HG03354 (cell line): ENCODE measurements at regions not wholly inside any gene's neighbourhood (a gene's known extent, or its start where the extent isn't known, plus 50 kb on each side); places are given as distances from the start of the nearest gene placed in this dataset.
A peak's percentile ranks its signal among the peaks of the same experiment; 100 is the strongest.
"Not testable (repeated sequence)": the region's sequence is repeated elsewhere in the genome, so short reads cannot be mapped to it uniquely, and the experiment has no call there.

Experiments used
- ATAC-seq: cut with Tn5 transposase; IDR thresholded peaks from one replicate; pipeline ENCODE4 v1.9.1; 2021; ENCODE audit warnings: mild to moderate bottlenecking; ENCODE audit not compliant: unreplicated experiment, poor library complexity, severe bottlenecking

DNA sequence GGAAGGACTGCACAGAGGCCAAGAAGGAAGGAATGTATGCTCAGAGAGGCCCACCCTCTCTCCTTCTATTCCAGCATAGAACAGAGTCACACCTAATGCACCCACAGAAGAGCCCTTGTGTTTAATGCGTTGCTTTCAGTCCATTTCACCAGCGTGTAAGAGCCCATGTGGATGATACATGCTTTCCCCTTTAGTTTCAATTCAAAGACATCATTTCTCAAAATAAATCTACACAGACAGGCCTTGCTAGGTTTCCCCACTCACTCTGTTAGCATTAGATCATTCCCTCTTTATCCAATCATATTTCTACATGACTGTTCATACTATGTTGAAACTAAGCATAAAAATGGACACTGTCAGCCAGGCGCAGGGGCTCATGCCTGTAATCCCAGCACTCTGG, 331.5 kb downstream of the CEP170 start:
- not testable (repeated sequence) for ATAC-seq

GRCh38 chr1:242914729-242915128, 340.4 kb downstream of the CEP170 start:
- not testable (repeated sequence) for ATAC-seq

GRCh38 chr1:242912855-242913254, 342.2 kb downstream of the CEP170 start:
- not testable (repeated sequence) for ATAC-seq

DNA sequence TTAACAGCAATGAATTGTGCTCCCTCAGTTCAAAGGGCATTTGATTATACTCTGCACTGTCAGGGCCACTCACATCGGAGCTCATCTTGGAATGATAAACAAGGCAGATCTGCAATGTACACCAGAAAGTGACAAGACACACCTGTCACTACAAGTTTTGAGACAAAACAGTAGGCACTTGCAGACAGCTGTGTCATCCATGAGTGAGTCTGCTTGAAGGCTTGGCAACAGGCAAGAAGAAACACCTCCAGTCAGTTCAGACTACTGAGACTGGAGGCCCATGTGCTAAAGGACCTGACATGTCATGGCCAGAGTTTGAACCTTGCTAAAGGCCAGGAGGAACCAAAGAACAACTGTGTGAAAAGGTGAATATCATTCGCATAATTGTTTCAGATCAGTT, 354.5 kb downstream of the CEP170 start:
- peak; percentile 93 for ATAC-seq

- no peak for ATAC-seq
Observed at GRCh38 chr1:242890192-242890741, 364.8 kb downstream of the CEP170 start.

GRCh38 chr1:242886137-242886536, 361.6 kb upstream of the PLD5 start:
- peak; percentile 94 for ATAC-seq

DNA sequence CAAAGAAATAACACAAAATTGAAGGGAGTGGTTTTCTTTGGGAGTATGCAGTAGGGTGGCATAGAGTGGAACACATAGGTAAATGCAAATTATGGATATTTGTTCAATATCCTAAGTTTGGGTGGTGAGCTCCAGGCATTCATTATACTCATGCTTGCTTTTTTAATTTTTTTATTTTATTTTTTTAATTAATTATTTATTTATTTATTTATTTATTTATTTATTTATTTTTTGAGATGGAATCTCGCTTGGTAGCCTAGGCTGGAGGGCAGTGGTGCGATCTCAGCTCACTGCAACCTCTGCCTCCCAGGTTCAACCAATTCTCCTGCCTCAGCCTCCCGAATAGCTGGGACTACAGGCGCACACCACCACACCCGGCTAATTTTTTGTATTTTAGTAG, 355.5 kb upstream of the PLD5 start:
- not testable (repeated sequence) for ATAC-seq

DNA sequence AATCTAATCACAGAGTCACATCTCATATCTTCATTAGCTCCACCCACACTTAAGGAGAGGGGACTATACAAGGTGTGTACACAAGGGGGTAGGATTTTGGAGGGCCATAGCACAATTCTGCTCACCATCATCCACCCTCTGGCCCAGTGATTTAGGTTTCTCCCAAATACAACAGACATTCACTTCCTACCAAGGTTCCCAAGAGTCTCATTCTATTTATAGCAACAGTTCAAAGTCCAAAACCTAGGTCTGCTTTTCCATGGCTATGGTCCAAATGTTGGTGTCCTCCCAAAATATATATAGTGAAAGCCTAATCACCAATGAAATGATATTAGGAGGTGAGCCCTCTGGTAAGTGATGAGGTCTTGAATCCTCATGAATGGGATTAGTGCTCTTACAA, 353.2 kb upstream of the PLD5 start:
- no peak for ATAC-seq

DNA sequence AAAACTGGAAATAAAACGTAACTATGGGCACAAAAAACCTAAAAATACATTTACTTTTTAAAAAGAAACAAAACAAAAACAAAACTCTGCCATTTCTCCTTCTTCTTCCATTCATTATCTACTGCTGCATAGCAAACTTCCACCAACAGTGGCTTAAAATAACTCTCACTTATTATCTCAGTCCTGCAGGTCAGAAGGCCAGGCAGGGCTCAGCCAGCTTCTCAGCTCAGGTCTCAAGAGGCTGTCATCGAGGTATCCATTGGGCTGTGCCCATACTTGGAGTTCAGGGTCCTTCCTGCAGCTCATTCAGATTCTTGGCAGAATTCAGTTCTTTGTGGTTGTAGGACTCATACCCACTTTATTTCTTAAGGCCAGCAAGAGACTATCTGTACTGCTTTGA, 352.7 kb upstream of the PLD5 start:
- no peak for ATAC-seq

- ATAC-seq = no peak
Observed at GRCh38 chr1:242876030-242876429, 351.5 kb upstream of the PLD5 start.

GRCh38 chr1:242873661-242874060, 349.2 kb upstream of the PLD5 start:
- no peak for ATAC-seq

DNA sequence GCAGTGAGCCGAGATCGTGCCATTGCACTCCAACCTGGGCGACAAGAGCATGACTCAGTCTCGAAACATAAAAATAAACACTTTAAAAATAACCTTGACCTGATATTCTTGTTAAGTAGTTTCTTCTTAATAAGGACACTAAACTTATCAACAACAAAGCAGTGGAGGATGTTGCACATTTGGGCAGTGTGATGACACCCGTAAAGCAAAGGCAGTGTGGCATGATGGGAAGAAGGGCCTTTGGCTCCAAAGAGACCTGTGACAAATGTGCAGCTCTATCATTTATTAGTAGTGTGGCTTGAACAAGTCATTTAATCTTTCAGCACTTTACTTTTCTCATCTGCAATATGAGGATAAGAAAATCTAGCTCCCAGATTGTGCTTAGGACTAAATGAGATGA, 348.0 kb upstream of the PLD5 start:
- no peak for ATAC-seq

GRCh38 chr1:242871471-242872030, 347.1 kb upstream of the PLD5 start:
- ATAC-seq = no peak

DNA sequence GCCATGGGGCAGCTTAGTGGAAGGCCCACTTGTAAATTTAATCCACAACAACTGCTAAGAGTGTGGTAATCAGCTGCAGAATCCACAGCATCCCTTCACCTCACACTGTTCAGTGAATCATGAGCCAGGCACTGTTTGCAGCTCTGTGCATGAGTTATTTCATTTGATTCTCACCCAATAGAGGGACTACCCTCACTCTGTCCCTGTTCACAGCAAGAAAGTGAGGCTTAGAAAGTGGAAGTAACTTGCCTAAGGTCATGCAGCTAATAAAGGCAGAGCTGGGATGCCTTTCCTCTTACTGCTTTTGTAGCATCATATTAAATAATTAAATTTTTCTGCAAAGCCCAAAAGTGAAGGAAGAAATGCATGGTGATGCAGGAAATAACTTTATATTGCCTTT, 346.5 kb upstream of the PLD5 start:
- no peak for ATAC-seq

DNA sequence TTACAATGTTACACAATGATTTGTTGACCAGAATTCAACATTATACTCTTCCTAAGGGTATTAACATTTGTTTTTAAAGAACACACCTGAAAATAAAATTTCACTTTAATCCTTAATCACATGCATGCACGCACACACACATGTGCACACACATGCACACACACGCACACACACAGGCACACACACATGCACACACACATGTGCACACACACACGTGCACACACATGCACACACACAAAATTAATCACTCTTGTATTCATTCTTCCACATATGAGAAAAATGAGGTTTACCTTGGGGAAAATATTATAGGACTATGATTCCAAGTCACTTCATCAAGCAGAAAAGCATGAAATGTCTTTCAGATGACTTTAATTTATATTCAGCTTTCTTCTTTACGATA, 331.8 kb upstream of the PLD5 start:
- ATAC-seq = no peak

GRCh38 chr1:242854466-242854865, 330.0 kb upstream of the PLD5 start:
- ATAC-seq = no peak

DNA sequence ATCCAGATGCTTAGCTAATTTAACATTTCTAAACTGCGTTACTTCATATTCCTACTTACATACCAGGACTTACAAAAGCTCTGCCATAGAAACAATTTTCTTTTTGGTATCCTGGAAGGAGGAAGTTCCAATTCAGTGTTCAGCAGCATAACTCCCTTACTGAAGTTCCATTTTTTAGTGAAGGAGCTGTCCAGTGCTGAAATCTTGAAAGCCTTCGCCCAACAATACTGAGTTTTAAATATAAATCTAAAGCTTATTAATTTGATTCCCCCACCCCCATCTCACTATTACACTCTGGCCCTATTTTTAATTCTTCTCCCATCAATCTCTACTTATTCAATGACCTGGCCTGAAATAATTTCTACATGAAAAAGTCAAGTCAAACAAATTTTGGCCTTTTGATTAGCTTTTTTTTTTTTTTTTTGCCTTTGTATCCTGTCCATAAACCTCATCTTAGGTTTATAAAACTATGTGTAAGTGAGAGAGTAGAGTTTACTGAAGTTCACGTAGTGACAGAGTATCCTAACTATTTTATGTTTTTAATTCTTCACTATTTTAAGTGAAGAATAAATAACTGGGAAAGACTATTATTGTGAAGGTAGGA, 323.0 kb upstream of the PLD5 start:
- no peak for ATAC-seq

DNA sequence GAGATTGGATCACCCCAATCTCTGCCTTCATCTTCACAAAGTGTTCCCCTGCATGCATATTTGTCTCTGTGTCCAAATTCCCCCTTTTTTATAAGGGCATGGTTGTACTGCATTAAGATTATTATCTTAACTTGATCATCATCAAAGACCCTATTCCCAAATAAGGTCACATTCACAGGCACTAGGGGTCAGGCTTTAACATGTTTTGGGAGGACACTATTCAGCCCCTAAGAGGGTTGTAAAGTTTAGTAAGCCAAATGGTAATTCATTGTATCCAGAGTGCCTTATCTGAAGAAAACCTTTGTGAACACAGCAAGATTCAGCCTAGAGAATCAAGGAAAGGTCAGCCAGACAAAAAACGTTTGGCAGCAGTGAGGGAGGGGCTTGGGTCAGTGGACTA, 317.6 kb upstream of the PLD5 start:
- no peak for ATAC-seq

DNA sequence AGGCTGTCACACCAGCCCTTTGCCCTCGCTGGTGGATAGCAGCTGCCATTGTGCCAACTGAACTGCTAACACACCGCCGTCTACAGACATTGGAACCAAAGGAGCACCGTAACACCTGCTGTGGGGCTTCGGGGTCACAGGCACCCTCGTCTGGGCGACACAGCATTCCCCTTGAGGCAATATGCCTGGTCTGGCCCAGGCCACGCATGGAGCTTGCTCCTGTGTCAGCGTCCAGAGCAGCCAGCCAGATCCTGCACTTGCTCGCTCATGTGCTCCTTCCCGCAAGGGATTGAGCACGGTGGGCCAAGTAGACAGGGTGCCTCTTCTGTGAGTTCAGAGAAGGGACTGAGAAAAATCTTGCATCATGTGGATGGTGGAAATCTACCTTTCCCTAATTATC, 314.6 kb upstream of the PLD5 start:
- ATAC-seq = no peak

GRCh38 chr1:242836423-242836822, 311.9 kb upstream of the PLD5 start:
- ATAC-seq = no peak

GRCh38 chr1:242828828-242829227, 304.3 kb upstream of the PLD5 start:
- ATAC-seq = no peak

DNA sequence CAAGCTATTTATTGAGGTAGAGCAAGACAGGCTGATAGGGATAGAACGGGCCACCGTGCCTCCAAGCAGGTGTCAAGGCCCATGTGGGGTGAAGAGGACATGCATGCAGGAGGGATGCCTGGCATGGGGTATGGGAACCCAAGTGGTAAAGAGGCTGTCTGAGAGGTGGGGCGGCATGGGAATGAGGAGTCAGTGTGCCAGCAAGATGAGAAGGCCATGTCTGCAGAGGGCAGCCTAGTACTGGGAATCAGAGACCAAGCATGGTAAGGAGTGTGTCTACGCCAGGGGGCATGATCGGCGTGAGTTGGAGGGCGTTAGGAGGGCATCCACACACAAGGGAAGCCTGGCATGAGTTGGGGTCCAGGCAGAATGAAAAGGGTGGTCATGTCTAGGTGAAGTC, 303.7 kb upstream of the PLD5 start:
- ATAC-seq = no peak
